G401.6 (cell line): ENCODE measurements at regions not wholly inside any gene's neighbourhood (a gene's known extent, or its start where the extent isn't known, plus 50 kb on each side); places are given as distances from the start of the nearest gene placed in this dataset.
"Not testable (repeated sequence)": the region's sequence is repeated elsewhere in the genome, so short reads cannot be mapped to it uniquely, and the experiment has no call there.

ENCODE experiments used
- FAIRE-seq: peaks from 2 replicates; lab custom pipeline; 2012; peaks lifted over from hg19 to GRCh38; lab: Jason Lieb, UNC

GRCh38 chr4:187357045-187357643 is 633.5 kb upstream of the FAT1 start:
- FAIRE-seq = no peak

GRCh38 chr4:187357821-187358220 is 634.2 kb upstream of the FAT1 start:
- no peak for FAIRE-seq

- no peak for FAIRE-seq
Measured at GRCh38 chr4:187362937-187363857, 632.4 kb upstream of the ZFP42 start.

GRCh38 chr4:187364401-187364800 is 631.2 kb upstream of the ZFP42 start:
- no peak for FAIRE-seq

- no peak for FAIRE-seq
Measured at GRCh38 chr4:187364851-187365250, 630.7 kb upstream of the ZFP42 start.

- FAIRE-seq = no peak
Measured at GRCh38 chr4:187366530-187366929, 629.0 kb upstream of the ZFP42 start.

GRCh38 chr4:187370918-187371317 is 624.7 kb upstream of the ZFP42 start:
- FAIRE-seq = no peak

GRCh38 chr4:187378441-187378840 is 617.1 kb upstream of the ZFP42 start:
- FAIRE-seq = no peak

- FAIRE-seq = no peak
Measured at GRCh38 chr4:187380181-187380581, 615.4 kb upstream of the ZFP42 start.

GRCh38 chr4:187383181-187383580 is 612.4 kb upstream of the ZFP42 start:
- FAIRE-seq = no peak

- no peak for FAIRE-seq
Measured at GRCh38 chr4:187387739-187388138, 607.8 kb upstream of the ZFP42 start.

- FAIRE-seq = no peak
Measured at GRCh38 chr4:187389420-187389819, 606.2 kb upstream of the ZFP42 start.

GRCh38 chr4:187390646-187391045 is 604.9 kb upstream of the ZFP42 start:
- FAIRE-seq = no peak

GRCh38 chr4:187393531-187394344 is 601.8 kb upstream of the ZFP42 start:
- FAIRE-seq = no peak

- FAIRE-seq = no peak
Measured at GRCh38 chr4:187396106-187396505, 599.5 kb upstream of the ZFP42 start.

GRCh38 chr4:187408447-187408846 is 587.1 kb upstream of the ZFP42 start:
- FAIRE-seq = not testable (repeated sequence)

- FAIRE-seq = no peak
Measured at GRCh38 chr4:187413564-187414358, 581.8 kb upstream of the ZFP42 start.

- FAIRE-seq = no peak
Measured at GRCh38 chr4:187414716-187415115, 580.9 kb upstream of the ZFP42 start.

GRCh38 chr4:187415231-187415630 is 580.3 kb upstream of the ZFP42 start:
- no peak for FAIRE-seq

- no peak for FAIRE-seq
Measured at GRCh38 chr4:187416216-187416615, 579.4 kb upstream of the ZFP42 start.

GRCh38 chr4:187417721-187418120 is 577.9 kb upstream of the ZFP42 start:
- no peak for FAIRE-seq

GRCh38 chr4:187422655-187423054 is 572.9 kb upstream of the ZFP42 start:
- FAIRE-seq = no peak
